HG02840 (cell line): ENCODE measurements at regions not wholly inside any gene's neighbourhood (a gene's known extent, or its start where the extent isn't known, plus 50 kb on each side); places are given as distances from the start of the nearest gene placed in this dataset.

ENCODE experiments used
- ATAC-seq: cut with Tn5 transposase; IDR thresholded peaks from one replicate; pipeline ENCODE4 v1.9.1; 2021; ENCODE audit warnings: mild to moderate bottlenecking, moderate library complexity, moderate number of reproducible peaks; ENCODE audit not compliant: unreplicated experiment, low FRiP score

DNA sequence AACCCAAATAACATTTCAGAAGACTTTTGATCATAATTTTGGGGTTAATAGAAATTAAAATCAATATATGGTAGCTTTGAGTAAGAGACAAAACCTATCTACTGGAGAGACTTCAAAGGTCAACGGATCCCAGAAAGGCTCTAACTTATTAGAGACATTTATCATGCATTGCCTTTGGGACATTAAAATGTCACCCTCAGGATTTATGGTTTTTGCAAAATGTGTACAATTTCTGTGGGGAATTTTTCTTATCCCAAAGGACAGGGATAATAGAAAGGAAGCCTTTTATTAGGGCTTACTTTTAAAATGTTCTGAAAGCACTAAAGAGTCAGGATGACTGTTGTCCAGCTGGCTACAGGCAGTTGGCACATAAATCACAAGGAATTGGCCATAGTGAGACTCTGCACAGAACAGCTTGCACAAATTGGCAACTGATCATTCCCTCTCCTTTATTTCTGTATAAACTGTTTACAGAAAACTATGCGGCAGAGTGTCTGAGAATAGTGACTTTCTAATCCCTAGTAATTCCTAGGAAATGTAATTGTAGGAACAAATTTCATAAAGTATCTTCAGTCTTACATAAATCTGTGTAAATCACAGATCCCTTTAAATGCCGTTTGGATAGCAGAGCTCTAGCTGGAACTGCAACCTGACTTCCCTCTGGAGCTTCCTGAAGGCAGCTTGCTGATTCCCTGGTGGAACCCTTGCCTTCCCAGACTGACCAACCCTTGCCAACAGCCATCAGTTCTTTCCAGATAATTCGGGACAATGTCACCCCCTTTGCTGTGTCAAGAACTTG, 201.1 kb upstream of the PREP start:
- ATAC-seq = no peak

DNA sequence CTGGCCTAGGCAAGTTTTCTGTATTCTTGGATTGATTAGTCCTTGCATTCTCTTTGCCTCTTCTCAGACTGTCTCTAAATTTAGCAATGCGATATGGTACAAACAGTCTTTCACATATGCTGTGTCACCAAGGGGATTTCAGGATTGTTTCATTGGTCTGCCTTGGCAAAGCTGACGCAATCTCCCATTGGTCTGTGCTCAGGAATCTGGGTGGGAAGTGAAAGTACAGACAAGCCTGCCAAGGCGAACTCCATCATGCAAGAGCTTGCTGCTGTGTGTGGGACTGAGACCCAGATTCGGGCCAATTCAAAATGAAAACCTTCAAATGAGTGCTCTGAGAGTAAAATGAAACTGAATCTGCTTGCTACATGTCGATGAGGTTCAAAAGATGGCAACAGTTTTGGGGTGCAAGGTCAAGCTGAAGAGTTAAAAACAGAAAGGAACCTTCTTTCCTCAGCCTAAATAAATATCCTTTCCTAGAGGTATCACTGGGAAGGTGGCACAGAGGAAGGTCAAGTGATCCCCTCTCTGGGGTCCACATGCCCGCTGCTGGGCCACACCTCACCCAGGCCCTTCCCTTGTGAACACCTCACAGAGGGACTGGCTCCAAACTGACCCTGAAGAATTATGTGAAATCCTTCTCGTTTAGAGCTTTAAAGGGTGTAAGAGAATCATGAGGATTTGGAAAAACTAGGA, 198.8 kb upstream of the PREP start:
- peak; percentile 78 for ATAC-seq

DNA sequence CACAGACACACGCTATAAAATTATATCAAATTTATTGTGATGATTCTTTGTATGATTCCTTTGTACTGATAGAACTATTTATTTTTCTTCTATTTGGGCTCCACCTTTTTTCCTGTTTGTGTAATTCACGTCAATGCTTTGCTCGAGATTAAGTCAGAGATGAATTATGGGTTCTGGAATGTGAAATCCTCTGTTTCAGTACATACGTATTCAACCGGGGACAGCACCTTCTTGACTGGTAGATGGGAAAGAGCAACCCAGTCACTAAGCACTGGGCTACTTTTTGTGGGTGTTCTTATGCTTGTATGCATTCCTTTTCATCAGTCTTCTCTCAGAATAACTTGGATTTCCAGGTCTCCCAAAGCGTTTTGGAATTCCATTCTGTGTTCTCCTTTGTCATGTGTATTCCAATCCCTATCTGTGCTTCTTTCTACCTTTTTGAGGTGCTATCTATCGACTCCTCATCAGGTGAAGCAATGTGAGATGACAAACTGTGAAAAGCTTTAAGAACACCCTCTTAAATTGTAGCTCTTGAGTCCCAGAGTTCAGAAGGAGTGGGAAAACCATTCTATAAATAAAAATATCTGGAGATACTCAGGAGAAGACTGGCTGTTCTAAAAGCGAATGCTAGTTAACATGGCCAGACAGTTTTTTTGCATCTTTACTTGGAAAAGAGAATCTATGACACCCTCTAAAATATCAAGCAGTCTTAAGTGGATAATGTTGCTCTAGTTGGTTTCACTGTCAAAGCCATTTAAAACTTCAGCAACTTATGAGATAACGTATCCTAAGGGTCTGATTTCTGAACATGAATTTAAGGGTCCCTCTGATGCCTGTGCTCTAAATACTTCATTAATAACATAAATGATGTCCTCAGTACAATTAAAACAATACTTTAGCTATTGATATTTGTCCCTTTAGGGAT, 197.7 kb upstream of the PREP start:
- no peak for ATAC-seq

DNA sequence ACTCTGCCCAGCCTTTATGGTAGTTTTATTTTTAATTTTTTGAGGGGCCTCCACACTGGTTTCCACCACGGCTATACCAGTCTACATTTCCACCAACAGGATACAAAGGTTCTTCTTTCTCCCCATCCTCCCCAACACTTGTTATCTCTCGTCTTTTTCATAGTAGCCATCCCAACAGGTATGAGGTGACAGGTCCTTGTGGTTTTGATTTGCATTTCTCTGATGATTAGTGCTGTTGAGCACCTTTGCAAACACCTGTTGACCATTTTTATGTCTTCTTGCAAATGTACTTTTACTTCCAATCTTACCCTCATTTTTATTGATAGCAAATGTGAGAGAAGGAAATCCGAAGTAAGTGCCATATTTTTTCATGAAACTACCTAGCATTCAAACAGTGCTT, 195.4 kb upstream of the PREP start:
- ATAC-seq = no peak

DNA sequence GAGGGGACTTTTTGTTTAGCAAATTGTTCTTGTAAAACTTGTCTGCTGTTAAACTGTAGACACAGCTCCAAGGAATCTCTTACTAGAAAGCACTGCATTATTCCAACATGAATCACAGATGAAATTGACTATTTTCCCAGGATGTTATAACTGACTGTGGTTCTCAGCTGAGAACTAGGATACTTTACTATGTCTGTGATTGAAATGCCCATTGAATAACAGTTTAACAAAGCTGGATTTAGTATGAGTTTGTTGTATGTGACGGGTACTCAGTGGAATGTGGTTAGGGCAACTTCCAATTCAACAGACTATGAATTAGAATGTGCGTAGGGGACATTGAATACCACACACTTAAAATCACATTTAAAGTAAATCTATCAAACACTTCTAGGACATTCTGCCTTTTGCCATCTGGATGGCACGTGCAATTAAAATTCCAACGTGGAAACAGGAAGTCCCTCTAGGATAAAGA, 193.4 kb upstream of the PREP start:
- no peak for ATAC-seq

DNA sequence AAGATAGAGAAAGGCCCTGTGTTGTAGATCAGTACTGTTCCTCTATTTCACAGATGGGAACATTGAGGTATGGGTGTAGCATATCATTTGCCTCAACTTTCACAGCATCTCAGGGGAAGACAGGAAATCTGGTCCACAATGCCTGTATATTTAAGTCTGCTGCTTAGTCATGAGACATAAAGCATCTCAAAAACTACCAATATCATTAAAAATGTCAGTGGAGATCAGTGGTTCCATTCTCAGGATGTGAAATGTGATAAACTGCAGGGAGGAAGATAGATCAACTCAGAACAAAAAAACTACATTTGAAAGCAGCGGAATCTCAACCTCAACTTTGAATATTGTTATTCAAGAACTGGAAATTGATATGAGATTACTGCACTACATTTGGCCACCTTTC, 192.9 kb upstream of the PREP start:
- no peak for ATAC-seq

DNA sequence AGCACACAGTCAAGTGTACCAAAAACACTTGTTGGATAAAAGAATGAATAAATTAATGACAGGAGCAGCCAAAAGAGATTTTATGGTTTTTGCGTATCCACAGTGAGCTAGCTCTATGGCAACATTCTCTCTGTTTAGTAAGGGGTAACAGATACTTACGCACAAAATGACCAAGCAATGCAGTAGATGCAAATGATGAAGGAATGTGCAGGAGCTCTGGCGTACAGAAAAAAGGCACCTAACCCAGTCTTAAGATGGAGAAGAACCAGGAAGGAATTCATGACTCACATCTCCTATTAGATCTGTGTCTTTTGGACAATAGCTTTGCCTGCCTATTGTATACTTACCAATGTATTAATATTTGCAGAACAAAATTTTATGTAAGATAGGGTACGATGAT, 191.9 kb upstream of the PREP start:
- ATAC-seq = no peak

DNA sequence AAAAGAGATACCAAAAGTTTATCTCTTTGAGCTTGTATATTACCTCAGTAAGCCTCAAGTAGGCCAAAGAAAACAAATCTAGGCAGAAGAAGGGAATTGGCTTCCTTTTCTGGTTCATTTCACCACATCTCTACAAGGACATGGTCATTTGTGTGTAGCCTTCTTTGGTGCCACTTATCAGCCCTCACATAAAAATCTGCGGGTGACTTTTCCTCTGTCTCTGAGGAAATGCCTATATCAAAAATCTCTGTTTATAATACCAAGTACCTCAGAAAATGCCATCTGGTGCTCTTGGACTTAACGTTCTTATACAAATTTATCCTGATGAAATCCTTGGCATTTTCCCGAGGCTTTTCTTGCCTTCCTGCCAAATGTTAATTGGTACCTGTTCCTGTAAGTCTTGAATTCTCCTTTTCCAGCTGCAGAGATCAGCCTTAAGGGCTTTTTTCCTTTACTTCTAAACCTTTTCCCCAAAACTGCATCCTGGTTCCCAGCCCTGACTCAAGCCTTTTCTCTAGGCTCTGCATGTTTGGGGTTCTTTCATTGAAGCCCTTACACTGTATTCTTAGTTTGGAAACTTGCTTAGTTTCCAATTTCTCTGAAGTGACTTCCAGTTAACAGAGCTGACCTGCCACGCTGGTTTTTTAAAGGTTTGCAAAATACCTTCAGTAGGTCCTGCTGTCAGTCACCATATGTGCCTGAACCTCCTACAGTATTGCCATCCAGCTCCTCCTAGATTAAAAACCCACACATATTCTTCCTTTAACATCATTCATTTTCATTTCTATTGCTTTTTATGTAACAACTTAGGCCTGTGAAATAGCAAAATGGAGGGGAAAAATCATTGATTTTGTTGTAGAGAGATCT, 191.2 kb upstream of the PREP start:
- no peak for ATAC-seq

DNA sequence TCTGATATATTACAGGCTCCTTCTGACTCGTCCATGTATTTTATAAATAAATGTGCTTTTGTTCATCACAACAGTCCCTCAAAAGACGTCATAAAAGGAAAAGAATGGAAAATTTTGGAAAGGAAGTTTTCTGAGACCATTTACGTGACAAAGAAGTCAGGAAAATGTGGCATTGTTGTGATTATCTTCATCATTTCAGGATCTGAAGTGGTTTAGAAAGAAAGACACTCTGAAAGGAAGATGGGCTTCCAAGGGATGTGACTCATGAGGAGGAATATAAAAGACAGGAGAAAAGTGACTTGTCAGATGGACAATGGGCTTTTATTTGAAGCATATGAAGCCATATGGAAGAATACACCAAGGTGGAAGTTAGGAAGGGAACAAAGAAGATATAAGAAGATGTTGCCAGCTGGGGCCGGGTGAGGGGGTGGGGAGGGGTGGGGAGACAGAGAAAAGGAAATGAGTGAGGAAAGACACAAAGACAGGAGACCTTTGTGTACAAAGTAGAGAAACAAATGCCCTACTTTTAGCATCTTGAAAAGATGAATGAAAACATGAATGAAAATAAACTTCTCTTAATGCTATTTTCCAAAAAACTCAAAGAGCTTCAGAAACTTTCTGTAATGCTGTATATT, 190.3 kb upstream of the PREP start:
- no peak for ATAC-seq

DNA sequence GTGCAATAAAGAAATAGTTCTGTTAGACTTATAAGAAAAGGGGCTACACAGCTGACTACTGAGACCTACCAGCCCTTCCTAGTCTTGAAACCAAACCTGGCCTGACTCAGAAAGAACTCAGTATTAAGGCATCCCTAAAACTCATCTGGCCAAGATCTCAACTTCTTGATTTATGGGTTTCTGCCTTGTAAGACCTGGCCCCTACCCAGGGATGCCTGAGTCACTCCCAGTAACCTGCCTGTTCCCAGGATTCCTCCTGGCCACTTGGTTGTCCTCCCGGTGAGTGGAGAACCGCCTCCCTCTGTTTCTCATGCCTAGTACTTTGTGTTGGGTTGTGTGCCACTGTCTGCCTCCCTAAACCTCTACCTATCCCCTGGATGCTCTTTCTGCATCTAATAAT, 189.4 kb upstream of the PREP start:
- no peak for ATAC-seq

DNA sequence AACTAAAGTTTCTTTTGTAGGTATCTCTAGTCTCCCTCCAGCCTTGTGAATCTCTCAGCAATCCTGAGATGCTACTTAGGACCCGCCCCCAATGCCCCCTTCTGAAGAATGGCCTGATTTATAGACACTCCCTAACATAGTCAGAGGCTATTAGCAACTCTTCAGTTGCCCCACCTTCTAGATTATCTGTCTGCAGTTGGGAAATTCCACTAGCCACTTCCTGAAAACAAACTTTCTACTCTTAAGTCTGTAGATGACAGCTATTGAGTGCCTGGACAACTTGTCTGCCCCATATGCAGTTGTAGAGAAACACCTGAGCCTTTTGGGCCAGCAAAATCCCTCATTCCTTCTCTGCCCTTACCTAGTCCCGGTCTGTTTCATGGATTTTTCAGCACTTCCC, 188.2 kb upstream of the PREP start:
- peak; percentile 88 for ATAC-seq

DNA sequence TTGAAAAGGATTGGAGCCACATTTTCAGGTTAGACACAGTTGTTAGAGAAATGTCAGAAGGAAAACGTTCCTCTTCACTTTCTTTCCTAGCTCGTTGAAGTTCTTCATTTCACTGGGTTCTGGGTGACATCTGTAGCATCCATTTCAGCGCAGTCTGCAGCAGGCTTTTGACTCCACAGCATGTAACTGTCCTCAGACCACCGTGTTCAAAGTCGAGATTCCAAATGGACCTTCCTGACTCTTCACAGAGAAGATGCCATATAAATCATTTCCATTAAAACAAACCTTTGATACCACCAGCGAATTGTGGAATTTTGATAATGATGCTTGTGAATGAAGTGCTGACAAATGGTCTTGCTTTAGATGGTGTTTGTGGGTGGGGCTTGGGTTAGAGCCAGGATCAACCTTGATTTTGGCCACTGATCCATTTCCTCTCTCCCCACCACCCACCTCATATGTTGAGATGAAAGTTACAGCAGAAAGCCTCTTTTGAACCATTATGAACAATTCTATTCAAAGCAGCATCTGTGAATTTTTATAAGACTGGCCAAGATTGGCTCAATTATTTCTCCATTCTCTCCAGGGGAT, 185.3 kb upstream of the PREP start:
- no peak for ATAC-seq

DNA sequence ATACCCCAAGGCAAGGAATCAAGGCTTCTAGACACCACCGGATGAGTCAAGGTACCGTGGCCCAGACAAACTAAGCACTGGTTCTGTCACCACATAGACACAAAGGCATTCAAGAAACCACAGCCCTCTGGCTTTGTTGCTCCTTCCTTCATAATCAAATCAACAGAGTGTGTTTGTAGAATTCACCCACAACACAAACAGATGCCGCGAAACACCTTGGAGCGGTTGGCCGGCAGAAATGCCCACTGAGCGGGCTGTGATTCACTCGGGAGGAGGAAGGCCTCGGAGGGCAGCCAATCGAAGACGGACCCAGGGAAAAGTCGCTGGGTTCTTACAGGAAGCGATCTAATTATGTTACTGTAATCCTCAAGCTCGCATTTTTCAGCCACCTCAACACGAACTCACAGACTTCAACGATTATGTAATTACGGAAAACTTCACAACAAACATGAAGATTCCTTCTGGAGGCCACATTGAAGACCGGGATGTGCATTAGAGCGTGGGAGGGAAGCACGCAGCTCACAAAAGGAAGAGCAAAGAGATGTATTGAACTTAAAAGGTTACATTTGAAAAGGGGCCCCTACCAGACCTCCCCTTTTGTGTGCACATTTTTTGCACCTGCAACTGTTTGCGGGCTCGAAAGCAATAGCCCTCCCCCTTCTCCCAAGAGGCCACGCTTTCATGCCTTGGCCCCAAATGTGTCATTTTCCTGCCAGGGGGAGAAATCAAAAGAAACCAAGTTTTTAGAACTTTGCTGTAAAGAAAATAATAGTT, 184.7 kb upstream of the PREP start:
- ATAC-seq = no peak

DNA sequence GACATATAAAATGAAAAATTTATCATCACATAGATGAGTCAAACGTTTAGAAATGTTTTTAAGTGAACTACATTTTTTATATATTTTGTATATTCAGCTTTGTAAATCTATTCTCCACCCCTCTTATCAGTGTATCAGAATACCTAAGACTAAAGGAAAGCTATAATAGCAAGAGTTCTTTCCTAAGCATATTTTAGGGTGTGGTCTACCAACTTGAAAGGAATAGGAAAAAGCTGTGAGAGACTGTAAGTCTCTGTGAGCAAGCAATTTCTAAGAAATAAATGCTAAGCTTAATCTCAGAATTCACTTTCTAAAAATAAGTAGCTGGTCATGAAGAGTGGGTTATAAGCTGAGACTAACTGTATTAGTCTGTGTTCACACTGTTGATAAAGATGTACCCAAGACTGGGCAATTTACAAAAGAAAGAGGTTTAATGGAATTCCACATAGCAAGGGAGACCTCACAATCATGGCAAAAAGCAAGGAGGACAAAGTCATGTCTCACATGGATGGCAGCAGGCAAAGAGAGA, 175.4 kb upstream of the PREP start:
- no peak for ATAC-seq

DNA sequence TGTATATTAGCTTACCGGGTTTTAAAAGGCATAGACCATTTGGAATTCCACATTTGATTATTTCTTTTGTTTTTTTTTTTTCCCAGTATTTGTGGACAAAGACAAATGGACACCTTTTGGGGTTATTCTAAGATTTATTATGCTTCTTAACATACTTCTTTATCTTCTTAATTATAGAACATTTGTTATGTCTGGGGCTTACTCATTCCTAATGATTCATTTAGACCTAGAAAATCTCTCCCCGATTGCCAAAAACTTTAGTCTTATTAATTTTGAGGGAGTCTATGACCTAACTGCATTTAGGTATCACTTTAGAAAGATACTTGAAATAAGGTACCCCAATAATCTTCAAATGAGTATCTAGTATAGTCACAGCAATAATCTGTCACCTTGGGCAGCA, 170.7 kb upstream of the PREP start:
- no peak for ATAC-seq

DNA sequence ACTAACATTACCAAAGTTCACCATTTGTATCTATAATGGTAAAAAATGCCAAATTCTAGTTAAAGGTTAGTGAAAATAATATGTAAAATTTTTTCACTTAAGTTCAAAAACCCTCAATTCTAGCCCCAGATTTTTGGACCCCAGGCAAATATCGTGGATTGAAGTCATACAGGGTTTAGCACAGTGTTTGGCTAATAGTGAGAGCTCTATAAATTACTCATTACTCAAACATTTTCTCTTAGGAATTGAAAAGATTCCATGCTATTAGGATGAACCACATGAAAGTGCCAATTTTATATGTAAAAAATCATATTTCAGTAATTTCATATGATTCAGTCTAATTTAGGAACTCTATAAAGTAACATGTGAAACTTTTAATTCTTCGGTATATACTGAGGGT, 170.3 kb upstream of the PREP start:
- ATAC-seq = no peak

DNA sequence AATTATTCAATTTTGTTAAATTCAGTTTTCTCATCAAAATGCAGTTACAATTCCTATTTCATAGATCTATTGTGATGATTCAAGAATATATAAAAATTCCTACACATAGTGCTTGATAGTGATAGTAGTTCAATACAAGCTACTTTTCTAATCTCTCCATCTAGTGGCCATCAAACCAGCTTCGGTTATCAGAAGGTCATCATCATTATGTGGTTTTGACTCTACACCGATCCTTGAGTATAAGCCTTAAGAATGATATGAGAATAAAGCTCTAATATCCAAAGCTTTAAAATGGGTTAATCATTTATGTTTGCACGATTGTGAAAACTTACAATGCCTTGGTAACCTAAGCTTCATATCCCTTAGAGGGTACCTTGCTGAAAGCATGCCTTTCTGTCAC, 167.5 kb upstream of the PREP start:
- no peak for ATAC-seq

DNA sequence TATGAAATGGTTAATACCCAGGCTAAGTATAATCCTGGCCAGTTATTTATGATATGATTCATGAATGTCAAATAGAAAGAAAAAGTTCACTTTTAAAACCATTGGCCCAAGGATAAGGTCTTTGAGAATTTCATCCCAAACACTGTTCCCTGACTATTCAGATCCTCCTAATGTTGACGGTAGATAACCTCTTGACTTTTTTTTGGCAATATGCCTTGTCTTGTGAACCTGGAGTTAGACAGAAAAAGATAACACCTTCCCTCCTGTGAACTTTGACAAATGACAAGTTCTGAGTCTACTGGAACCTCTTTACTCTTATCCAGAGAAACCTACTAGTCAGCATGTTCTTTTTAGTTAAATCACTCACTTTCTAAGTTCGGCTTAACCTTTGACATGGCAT, 166.8 kb upstream of the PREP start:
- no peak for ATAC-seq
